WERI-Rb-1 (cell line): ENCODE measurements at regions not wholly inside any gene's neighbourhood (a gene's known extent, or its start where the extent isn't known, plus 50 kb on each side); places are given as distances from the start of the nearest gene placed in this dataset.

Source experiments
- DNase-seq: peaks from one replicate; pipeline ENCODE4 v3.0.0-alpha.2; 2020
- H3K27ac ChIP-seq: fragments of 250-450 bp; sonication (Bioruptor Pico); 2 replicates; pipeline ENCODE4 v1.5.1; 2020; ENCODE audit warnings: mild to moderate bottlenecking, moderate library complexity
- H3K27me3 ChIP-seq: fragments of 250-450 bp; sonication (Bioruptor Pico); 2 replicates; pipeline ENCODE4 v1.5.1; 2021; ENCODE audit warnings: mild to moderate bottlenecking, low read depth, moderate library complexity; ENCODE audit not compliant: insufficient read depth, severe bottlenecking
- H3K36me3 ChIP-seq: fragments of 250-450 bp; sonication (Bioruptor Pico); 2 replicates; pipeline ENCODE4 v1.5.1; 2020; ENCODE audit warnings: mild to moderate bottlenecking, moderate library complexity
- H3K4me3 ChIP-seq: 2 replicates; pipeline ENCODE4 v1.5.1; 2011; ENCODE audit warnings: low read depth, mild to moderate bottlenecking, control low read depth, low read length
- H3K9me3 ChIP-seq: fragments of 250-450 bp; sonication (Bioruptor Pico); 2 replicates; pipeline ENCODE4 v1.5.1; 2021; ENCODE audit warnings: mild to moderate bottlenecking, moderate library complexity; ENCODE audit not compliant: severe bottlenecking
- TF ChIP-seq, protein P1 (sequence below): IDR thresholded peaks from 2 replicates; pipeline ENCODE4 v1.5.1; 2011; ENCODE audit warnings: low read depth, mild to moderate bottlenecking, control low read depth, inconsistent platforms, low read length

DNA sequence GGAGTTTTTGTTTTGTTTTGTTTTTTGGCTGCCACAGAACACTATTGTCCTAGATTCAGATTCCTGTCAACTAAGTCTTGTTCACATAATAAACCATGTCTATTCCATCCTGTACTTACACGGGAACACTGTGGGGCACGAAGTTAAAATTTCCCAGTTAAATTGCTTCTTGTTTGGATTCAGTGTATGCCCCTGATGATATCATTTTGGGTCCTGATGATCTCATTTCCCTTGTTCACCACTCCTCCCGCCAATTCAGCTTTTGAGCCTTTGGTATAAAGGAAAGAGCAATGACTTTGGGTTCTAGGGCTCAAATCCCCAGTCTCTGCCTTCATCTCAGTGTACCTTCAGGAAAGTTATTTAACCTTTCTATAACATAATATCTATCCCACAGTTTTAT lies 333.5 kb downstream of the FBXW7 start:
- TF ChIP-seq, protein P1, sequence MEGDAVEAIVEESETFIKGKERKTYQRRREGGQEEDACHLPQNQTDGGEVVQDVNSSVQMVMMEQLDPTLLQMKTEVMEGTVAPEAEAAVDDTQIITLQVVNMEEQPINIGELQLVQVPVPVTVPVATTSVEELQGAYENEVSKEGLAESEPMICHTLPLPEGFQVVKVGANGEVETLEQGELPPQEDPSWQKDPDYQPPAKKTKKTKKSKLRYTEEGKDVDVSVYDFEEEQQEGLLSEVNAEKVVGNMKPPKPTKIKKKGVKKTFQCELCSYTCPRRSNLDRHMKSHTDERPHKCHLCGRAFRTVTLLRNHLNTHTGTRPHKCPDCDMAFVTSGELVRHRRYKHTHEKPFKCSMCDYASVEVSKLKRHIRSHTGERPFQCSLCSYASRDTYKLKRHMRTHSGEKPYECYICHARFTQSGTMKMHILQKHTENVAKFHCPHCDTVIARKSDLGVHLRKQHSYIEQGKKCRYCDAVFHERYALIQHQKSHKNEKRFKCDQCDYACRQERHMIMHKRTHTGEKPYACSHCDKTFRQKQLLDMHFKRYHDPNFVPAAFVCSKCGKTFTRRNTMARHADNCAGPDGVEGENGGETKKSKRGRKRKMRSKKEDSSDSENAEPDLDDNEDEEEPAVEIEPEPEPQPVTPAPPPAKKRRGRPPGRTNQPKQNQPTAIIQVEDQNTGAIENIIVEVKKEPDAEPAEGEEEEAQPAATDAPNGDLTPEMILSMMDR: no peak
- Histone ChIP-seq H3K36me3 (no peaks in the 10 kb centered on the region), H3K4me3 (no peak overlapping the region), H3K27me3 (peaks cover 80% of the 10 kb centered on the region), H3K9me3 (peaks cover 3% of the 10 kb centered on the region), H3K27ac (no peak overlapping the region)
- DNase-seq: no peak

GRCh38 chr4:152200511-152201333 lies 335.2 kb downstream of the FBXW7 start:
- H3K36me3 ChIP-seq: no peaks in the 10 kb centered on the region
- H3K9me3 ChIP-seq: peaks cover 3% of the 10 kb centered on the region
- TF ChIP-seq, protein P1: no peak
- H3K27me3 ChIP-seq: peaks cover 80% of the 10 kb centered on the region
- no peak overlapping the region for H3K4me3 ChIP-seq
- H3K27ac ChIP-seq: no peak overlapping the region
- no peak for DNase-seq

DNA sequence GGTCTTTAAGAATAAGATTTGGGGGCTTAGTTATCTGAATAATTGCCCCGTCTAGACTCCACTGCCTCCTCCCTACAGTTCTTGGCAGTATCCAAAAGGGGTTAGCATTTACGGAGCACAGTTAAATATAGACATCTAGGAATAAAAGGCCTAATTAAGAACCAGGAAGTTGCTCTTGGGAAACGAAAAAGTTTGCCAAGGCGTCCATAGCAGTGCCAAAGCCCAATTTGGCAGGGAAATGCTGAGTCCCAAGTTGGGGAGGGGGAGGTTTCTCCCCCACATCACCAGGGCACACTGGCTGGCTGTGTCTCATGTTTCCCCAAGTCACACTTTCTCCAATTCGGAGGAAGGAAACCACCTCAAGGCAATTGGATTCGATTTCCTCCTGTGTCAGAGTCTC lies 338.7 kb downstream of the FBXW7 start:
- Histone ChIP-seq H3K27me3 (peaks cover 71% of the 10 kb centered on the region), H3K9me3 (no peaks in the 10 kb centered on the region), H3K4me3 (no peak overlapping the region), H3K36me3 (no peaks in the 10 kb centered on the region), H3K27ac (no peak overlapping the region)
- no peak for DNase-seq
- TF ChIP-seq, protein P1: no peak

GRCh38 chr4:152195888-152196287 lies 340.0 kb downstream of the FBXW7 start:
- DNase-seq: no peak
- Histone ChIP-seq H3K9me3 (no peaks in the 10 kb centered on the region), H3K36me3 (no peaks in the 10 kb centered on the region), H3K4me3 (no peak overlapping the region), H3K27me3 (peaks cover 74% of the 10 kb centered on the region), H3K27ac (no peak overlapping the region)
- TF ChIP-seq, protein P1: no peak

- Histone ChIP-seq H3K9me3 (no peaks in the 10 kb centered on the region), H3K36me3 (no peaks in the 10 kb centered on the region), H3K27me3 (peaks cover 75% of the 10 kb centered on the region), H3K27ac (no peak overlapping the region), H3K4me3 (no peak overlapping the region)
- DNase-seq: no peak
- TF ChIP-seq, protein P1: no peak
Measured at GRCh38 chr4:152193059-152193458, 342.8 kb downstream of the FBXW7 start.

DNA sequence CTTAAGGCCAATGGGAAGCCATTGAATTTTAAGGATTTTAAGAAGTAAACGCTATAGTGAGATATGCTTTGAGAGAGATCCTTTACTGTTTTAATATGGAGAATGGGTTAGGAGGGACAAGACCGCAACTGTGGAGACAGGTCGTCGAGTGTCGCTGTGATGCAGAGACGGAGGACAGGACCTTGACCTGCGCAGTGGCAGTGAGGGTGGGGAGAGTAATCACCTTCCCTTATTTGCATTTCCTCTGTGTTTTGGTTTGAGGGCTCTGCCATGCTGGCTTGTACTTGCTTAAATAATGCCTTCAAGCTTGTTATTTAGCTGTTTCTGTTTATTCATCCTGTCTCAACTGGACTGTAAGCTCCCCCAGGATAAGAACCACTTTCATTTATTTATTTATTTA lies 345.0 kb downstream of the FBXW7 start:
- no peak for DNase-seq
- TF ChIP-seq, protein P1: no peak

More for the DNA sequence above, 345.0 kb downstream of the FBXW7 start:
- no peak overlapping the region for H3K4me3 ChIP-seq
- peaks cover 69% of the 10 kb centered on the region for H3K27me3 ChIP-seq
- no peaks in the 10 kb centered on the region for H3K36me3 ChIP-seq
- no peak overlapping the region for H3K27ac ChIP-seq
- no peaks in the 10 kb centered on the region for H3K9me3 ChIP-seq
